HepG2 (cell line): ENCODE measurements at regions not wholly inside any gene's neighbourhood (a gene's known extent, or its start where the extent isn't known, plus 50 kb on each side); places are given as distances from the start of the nearest gene placed in this dataset.
A peak's percentile ranks its signal among the peaks of the same experiment; 100 is the strongest.

Source experiments
- ATAC-seq: fragments of 200-7000 bp; cut with Tn5 transposase; 3 replicates; pipeline ENCODE4 v1.9.1; 2020; ENCODE audit warnings: mild to moderate bottlenecking, moderate library complexity
- BruUV-seq: library from RNA; stranded (reverse); fragments of 400-500 nt; replicated peaks from 2 replicates; lab custom pipeline; 2021; lab: Mats Ljungman, UMichigan
- CTCF ChIA-PET: fragments of 300-600 bp; formaldehyde crosslinking; extraction: SDS; loops from one replicate; lab custom pipeline; 2021; ENCODE audit warnings: low total read pairs, inconsistent platforms, low intra/inter-chr PET ratio; lab: Yijun Ruan, JAX
- POLR2A ChIA-PET: fragments of 350-600 bp; sonication (Branson Sonifier 250); formaldehyde crosslinking; loops from one replicate; lab custom pipeline; 2020; ENCODE audit warnings: antibody characterized with exemption, inconsistent platforms; lab: Yijun Ruan, JAX
- DNase-seq: peaks from one replicate; pipeline ENCODE4 v3.0.0-alpha.2; 2015; ENCODE audit warnings: low spot score
- FAIRE-seq: peaks from 3 replicates; lab custom pipeline; 2011; peaks lifted over from hg19 to GRCh38; lab: Jason Lieb, UNC
- H2AFZ ChIP-seq: one replicate; pipeline ENCODE4 v1.6.1; 2011; ENCODE audit warnings: low read length, inconsistent platforms
- H3K27ac ChIP-seq: fragments of 300-600 bp; 3 replicates; pipeline ENCODE4 v1.8.0; 2011; ENCODE audit warnings: mixed run types, mild to moderate bottlenecking, mixed read lengths, low read length, inconsistent platforms; ENCODE audit not compliant: insufficient read depth; ENCODE audit errors: extremely low read length
- H3K27me3 ChIP-seq, 2 experiments: fragments of 200-600 bp in 1 of 2; 2 replicates in 1 of 2; 3 replicates in 1 of 2; pipeline versions ENCODE4 v1.6.0 to v1.8.0; 2011; ENCODE audit warnings: low read length in 2 of 2, mild to moderate bottlenecking in 2 of 2, moderate library complexity in 2 of 2, inconsistent platforms in 1 of 2; ENCODE audit not compliant: insufficient read depth in 2 of 2, control insufficient read depth in 1 of 2
- H3K36me3 ChIP-seq, 2 experiments: fragments of 200-600 bp in 1 of 2; replicated peaks in 1 of 2; 2 replicates in 1 of 2; 3 replicates in 1 of 2; pipeline versions ENCODE4 v1.5.1 to v1.8.0; 2011; ENCODE audit warnings: low read length in 2 of 2, inconsistent platforms in 1 of 2; ENCODE audit not compliant: insufficient read depth in 2 of 2, control insufficient read depth in 1 of 2
- H3K4me1 ChIP-seq: 2 replicates; pipeline ENCODE4 v1.5.1; 2012; ENCODE audit warnings: low read length, inconsistent platforms; ENCODE audit not compliant: insufficient read depth
- H3K4me2 ChIP-seq: 2 replicates; pipeline ENCODE4 v1.6.0; 2011; ENCODE audit warnings: low read depth, low read length, inconsistent platforms
- H3K4me3 ChIP-seq, 3 experiments: fragments of 200-600 bp in 1 of 3; sonication (generic), shearing (Covaris generic) in 1 of 3; replicated peaks in 1 of 3; 2 replicates each; pipeline ENCODE4 v1.5.1; 2011 to 2016; ENCODE audit warnings: low read length in 3 of 3, inconsistent platforms in 2 of 3, low read depth in 2 of 3, mild to moderate bottlenecking in 2 of 3, control low read depth in 1 of 3, mixed read lengths in 1 of 3; ENCODE audit not compliant: insufficient read depth in 1 of 3
- H3K79me2 ChIP-seq: one replicate; pipeline ENCODE4 v1.6.1; 2011; ENCODE audit warnings: low read length, inconsistent platforms; ENCODE audit not compliant: insufficient read depth
- H3K9ac ChIP-seq: 2 replicates; pipeline ENCODE4 v1.6.0; 2011; ENCODE audit warnings: mild to moderate bottlenecking, low read depth, low read length, inconsistent platforms; ENCODE audit not compliant: insufficient read depth
- H3K9me3 ChIP-seq: 2 replicates; pipeline ENCODE4 v1.5.1; 2012; ENCODE audit warnings: mild to moderate bottlenecking, low read length
- H4K20me1 ChIP-seq: 2 replicates; pipeline ENCODE4 v1.6.0; 2011; ENCODE audit warnings: inconsistent platforms, mild to moderate bottlenecking, low read length, moderate library complexity; ENCODE audit not compliant: insufficient read depth
- ATF1 ChIP-seq: IDR thresholded peaks from 2 replicates; pipeline ENCODE4 v1.6.1; 2016; ENCODE audit warnings: mild to moderate bottlenecking, control low read depth
- ATF7-NPFF ChIP-seq: sonication (generic); formaldehyde crosslinking; IDR thresholded peaks from 2 replicates; pipeline ENCODE4 v1.8.1; 2023; ENCODE audit warnings: mild to moderate bottlenecking, low read depth, missing genetic modification reagents, moderate library complexity
- BRD4 ChIP-seq: sonication (generic); formaldehyde crosslinking; IDR thresholded peaks from 2 replicates; pipeline ENCODE4 v1.4.0; 2020; ENCODE audit warnings: missing genetic modification reagents
- ETV5 ChIP-seq: IDR thresholded peaks from 2 replicates; pipeline ENCODE4 v1.6.1; 2018; ENCODE audit warnings: missing biosample characterization, missing genetic modification reagents, inconsistent platforms, borderline replicate concordance
- FOSL2 ChIP-seq: sonication (generic); formaldehyde crosslinking; IDR thresholded peaks from 2 replicates; pipeline ENCODE4 v1.4.0; 2020; ENCODE audit warnings: missing genetic modification reagents
- KMT2A ChIP-seq: sonication (generic); formaldehyde crosslinking; IDR thresholded peaks from 2 replicates; pipeline ENCODE4 v1.4.0; 2020; ENCODE audit warnings: missing genetic modification reagents
- MLX ChIP-seq: IDR thresholded peaks from 2 replicates; pipeline ENCODE4 v1.6.1; 2016
- NCOR1 ChIP-seq: fragments of 200-600 bp; sonication (generic); IDR thresholded peaks from 2 replicates; pipeline ENCODE4 v1.7.0; 2017; ENCODE audit warnings: antibody characterized with exemption, low read length, borderline replicate concordance
- PAF1 ChIP-seq: IDR thresholded peaks from 2 replicates; pipeline ENCODE4 v1.6.1; 2016; ENCODE audit warnings: missing genetic modification reagents, missing compliant biosample characterization
- SP5 ChIP-seq: IDR thresholded peaks from 2 replicates; pipeline ENCODE4 v1.6.1; 2016; ENCODE audit warnings: low read depth, borderline replicate concordance
- SRY ChIP-seq: sonication (generic); formaldehyde crosslinking; IDR thresholded peaks from 2 replicates; pipeline ENCODE4 v1.8.0; 2022; ENCODE audit warnings: mild to moderate bottlenecking, missing genetic modification reagents
- SYNCRIP ChIP-seq: fragments of 200-400 bp; formaldehyde crosslinking; IDR thresholded peaks from 2 replicates; pipeline ENCODE4 v1.6.1; 2018; ENCODE audit warnings: mild to moderate bottlenecking, low read depth, low read length; ENCODE audit not compliant: insufficient read depth
- ZFYVE20 ChIP-seq: sonication (generic); formaldehyde crosslinking; IDR thresholded peaks from 2 replicates; pipeline ENCODE4 v1.8.0; 2023; ENCODE audit warnings: low read depth, mild to moderate bottlenecking, moderate library complexity, missing genetic modification reagents, borderline replicate concordance
- ZIK1 ChIP-seq: sonication (generic); formaldehyde crosslinking; IDR thresholded peaks from 2 replicates; pipeline ENCODE4 v1.5.0; 2020; ENCODE audit warnings: mild to moderate bottlenecking, low read depth, missing genetic modification reagents, borderline replicate concordance
- ZNF234 ChIP-seq: sonication (generic); formaldehyde crosslinking; conservative IDR thresholded peaks from 2 replicates; pipeline ENCODE4 v1.5.1; 2020; ENCODE audit warnings: mild to moderate bottlenecking, missing genetic modification reagents
- ZNF280B ChIP-seq: sonication (generic); formaldehyde crosslinking; IDR thresholded peaks from 2 replicates; pipeline ENCODE4 v1.5.0; 2020; ENCODE audit warnings: missing genetic modification reagents, mild to moderate bottlenecking, borderline replicate concordance
- ZNF430 ChIP-seq: sonication (generic); formaldehyde crosslinking; IDR thresholded peaks from 2 replicates; pipeline ENCODE4 v1.9.0; 2021; ENCODE audit warnings: mild to moderate bottlenecking, missing genetic modification reagents
- ZNF746 ChIP-seq: sonication (generic); formaldehyde crosslinking; IDR thresholded peaks from 2 replicates; pipeline ENCODE4 v1.8.0; 2022; ENCODE audit warnings: mild to moderate bottlenecking, missing genetic modification reagents
- ZNF883 ChIP-seq: sonication (generic); formaldehyde crosslinking; IDR thresholded peaks from 2 replicates; pipeline ENCODE4 v1.5.1; 2020; ENCODE audit warnings: mild to moderate bottlenecking, missing genetic modification reagents; ENCODE audit errors: not compliant biosample characterization
- WGBS: methylation state at CpG from one replicate; pipeline ENCODE4 v1.1.6; 2017; ENCODE audit warnings: low lambda C conversion rate; 5-methylcytosine and 5-hydroxymethylcytosine counted together
- in situ Hi-C: cut with HindIII; loops from 2 replicates; pipeline ENCODE4 v1.10.0; 2017; ENCODE audit warnings: low pct_unique_long_range_greater_than_20kb; ENCODE audit not compliant: extremely low pct_ligation_motif_present
- intact Hi-C: fragments of 100-400 bp; cut with micrococcal nuclease; formaldehyde crosslinking; loops from one replicate; pipeline ENCODE4 v1.10.0; 2022; ENCODE audit not compliant: unreplicated experiment
- TF ChIP-seq, protein P1 (sequence below): IDR thresholded peaks from 2 replicates; pipeline ENCODE4 v1.6.1; 2016; ENCODE audit warnings: missing compliant biosample characterization, missing genetic modification reagents, borderline replicate concordance
- TF ChIP-seq, protein P2 (sequence below): sonication (generic); formaldehyde crosslinking; IDR thresholded peaks from 2 replicates; pipeline ENCODE4 v1.5.0; 2020; ENCODE audit warnings: mild to moderate bottlenecking, missing genetic modification reagents

DNA sequence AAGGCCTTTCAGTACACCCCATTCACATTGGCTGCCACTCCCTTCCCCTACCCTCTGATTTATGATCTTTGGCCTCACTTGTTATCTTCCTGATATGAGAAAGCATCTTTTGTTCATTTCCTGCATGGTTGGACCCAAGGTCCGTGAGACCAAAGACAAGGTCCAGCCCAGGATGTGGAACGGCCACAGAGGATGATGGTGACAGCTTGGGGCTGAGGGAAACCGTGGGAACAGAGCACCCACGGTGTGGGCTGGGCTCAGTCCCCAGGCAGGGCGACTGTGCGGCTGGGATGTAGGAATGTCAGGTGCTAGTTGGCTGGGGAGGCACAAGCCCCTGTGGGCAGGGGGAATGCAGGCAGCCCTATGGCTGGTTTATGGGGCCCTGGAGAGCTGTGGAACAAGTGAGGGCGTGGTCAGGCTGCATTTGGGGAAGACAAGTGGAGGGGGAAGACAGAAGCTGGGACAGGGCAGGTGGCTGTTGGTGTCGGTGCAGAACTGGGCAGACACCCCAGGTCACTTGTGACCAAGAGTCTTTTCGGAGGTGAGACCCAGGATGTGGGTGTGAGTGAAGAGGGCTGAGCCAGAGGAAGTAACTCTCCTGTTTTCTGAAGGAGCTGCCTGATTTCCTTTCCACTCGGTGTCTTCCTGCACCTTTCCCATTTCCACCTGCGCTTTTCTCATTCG, 51.7 kb upstream of the IGFBP3 start:
- FAIRE-seq (peak; percentile 23), DNase-seq (peak; percentile 88), ATAC-seq (peak; percentile 32)
- H3K9ac ChIP-seq = peak overlapping the region; percentile 67
- peak overlapping the region in 1 of 3 experiments; percentile 17; a peak in 1 of 6 replicates for H3K4me3 ChIP-seq
- ChIA-PET CTCF (no interaction called here), POLR2A (interaction anchor here (0.8 to 4.2 kb wide), 6 partner anchors 12 to 90 kb away, joined by 3 to 70 read pairs (median 10); partner anchors contain the start of gene IGFBP1)
- no peaks in the 10 kb centered on the region for H3K36me3 ChIP-seq
- intact Hi-C loops = loop anchor here (5.0 kb wide), 1 partner anchor 245 kb away; no protein-coding TSS in a partner anchor
- H4K20me1 ChIP-seq = no peaks in the 10 kb centered on the region
- WGBS = 54% methylated on average over 12 of the region's 12 CpGs
- H3K79me2 ChIP-seq = no peaks in the 10 kb centered on the region
- H3K4me2 ChIP-seq = peak overlapping the region; percentile 46
- no peaks in the 10 kb centered on the region for H3K9me3 ChIP-seq
- in situ Hi-C loops = loop anchor here (5.0 kb wide), 1 partner anchor 85 kb away; the partner anchor contains the start of gene IGFBP1
- peaks cover 69% of the 10 kb centered on the region for H3K4me1 ChIP-seq
- H3K27ac ChIP-seq = peak overlapping the region; percentile 74
- BruUV-seq = TSS peak; percentile 50
- H3K27me3 ChIP-seq = no peaks in the 10 kb centered on the region
- no peak overlapping the region for H2AFZ ChIP-seq
- no peak for TF ChIP-seq ZNF234
- TF ChIP-seq SRY (CRISPR knock-in tag) = no peak
- no peak for TF ChIP-seq ZNF883 (CRISPR knock-in tag)
- TF ChIP-seq ZNF280B = no peak
- TF ChIP-seq ZNF430 (CRISPR knock-in tag) = no peak
- TF ChIP-seq BRD4 (CRISPR knock-in tag) = no peak
- TF ChIP-seq ETV5 = peak; percentile 92
- TF ChIP-seq KMT2A (CRISPR knock-in tag) = no peak
- TF ChIP-seq FOSL2 (CRISPR knock-in tag) = peak; percentile 58
- peak; percentile 68 for TF ChIP-seq SP5 (CRISPR knock-in tag)
- TF ChIP-seq ZIK1 (CRISPR knock-in tag) = no peak
- TF ChIP-seq ATF1 = no peak
- TF ChIP-seq, protein P1, sequence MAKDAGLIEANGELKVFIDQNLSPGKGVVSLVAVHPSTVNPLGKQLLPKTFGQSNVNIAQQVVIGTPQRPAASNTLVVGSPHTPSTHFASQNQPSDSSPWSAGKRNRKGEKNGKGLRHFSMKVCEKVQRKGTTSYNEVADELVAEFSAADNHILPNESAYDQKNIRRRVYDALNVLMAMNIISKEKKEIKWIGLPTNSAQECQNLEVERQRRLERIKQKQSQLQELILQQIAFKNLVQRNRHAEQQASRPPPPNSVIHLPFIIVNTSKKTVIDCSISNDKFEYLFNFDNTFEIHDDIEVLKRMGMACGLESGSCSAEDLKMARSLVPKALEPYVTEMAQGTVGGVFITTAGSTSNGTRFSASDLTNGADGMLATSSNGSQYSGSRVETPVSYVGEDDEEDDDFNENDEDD (CRISPR knock-in tag) = peak; percentile 41; the same call in 1 of the 2 replicates
- TF ChIP-seq ZNF746 = no peak
- peak; percentile 90; the same call in 1 of the 2 replicates for TF ChIP-seq NCOR1
- TF ChIP-seq ATF7-NPFF (CRISPR knock-in tag) = no peak
- TF ChIP-seq, protein P2, sequence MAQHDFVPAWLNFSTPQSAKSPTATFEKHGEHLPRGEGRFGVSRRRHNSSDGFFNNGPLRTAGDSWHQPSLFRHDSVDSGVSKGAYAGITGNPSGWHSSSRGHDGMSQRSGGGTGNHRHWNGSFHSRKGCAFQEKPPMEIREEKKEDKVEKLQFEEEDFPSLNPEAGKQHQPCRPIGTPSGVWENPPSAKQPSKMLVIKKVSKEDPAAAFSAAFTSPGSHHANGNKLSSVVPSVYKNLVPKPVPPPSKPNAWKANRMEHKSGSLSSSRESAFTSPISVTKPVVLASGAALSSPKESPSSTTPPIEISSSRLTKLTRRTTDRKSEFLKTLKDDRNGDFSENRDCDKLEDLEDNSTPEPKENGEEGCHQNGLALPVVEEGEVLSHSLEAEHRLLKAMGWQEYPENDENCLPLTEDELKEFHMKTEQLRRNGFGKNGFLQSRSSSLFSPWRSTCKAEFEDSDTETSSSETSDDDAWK = no peak
- TF ChIP-seq MLX (CRISPR knock-in tag) = 0 out of 2 replicates have a peak, but pooled peaks have one; percentile 63
- TF ChIP-seq SYNCRIP = no peak
- TF ChIP-seq PAF1 (CRISPR knock-in tag) = no peak
- no peak for TF ChIP-seq ZFYVE20 (CRISPR knock-in tag)
